HS-5 (cell line): ENCODE measurements at regions not wholly inside any gene's neighbourhood (a gene's known extent, or its start where the extent isn't known, plus 50 kb on each side); places are given as distances from the start of the nearest gene placed in this dataset.
A peak's percentile ranks its signal among the peaks of the same experiment; 100 is the strongest.
"Not testable (repeated sequence)": the region's sequence is repeated elsewhere in the genome, so short reads cannot be mapped to it uniquely, and the experiment has no call there.

Source experiments
- DNase-seq: peaks from one replicate; pipeline ENCODE4 v3.0.0-alpha.2; 2012; ENCODE audit warnings: low read depth

DNA sequence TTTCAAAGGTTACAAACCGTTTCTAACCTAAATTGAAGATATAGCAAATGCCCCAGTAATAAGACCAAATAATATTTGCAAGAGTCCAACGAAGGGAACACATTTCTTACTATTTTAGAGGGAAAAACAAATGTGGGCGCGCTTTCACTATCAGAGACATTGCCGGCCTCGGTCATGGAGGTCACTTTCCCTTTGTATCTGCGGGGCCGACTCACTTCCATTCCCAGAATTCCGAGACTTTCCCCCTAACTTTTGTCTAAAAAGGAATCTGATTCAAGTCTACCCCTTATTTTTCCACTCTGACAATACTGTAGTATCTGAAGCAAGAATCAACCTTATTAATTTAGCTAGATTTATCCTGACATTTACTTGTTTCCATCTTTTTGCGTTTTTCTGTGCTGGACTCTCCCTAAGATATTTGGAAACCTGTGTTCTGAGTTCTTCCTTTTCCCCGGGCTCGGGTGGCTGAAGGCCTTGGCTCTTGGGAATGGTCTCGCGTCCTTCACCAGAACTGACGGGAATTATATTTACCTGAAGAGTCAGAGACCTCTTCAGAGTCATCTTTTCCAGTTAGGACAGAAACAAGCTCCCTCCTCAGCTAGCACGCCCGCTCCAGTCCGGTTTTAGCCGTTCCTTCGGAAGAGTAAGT lies 71.8 kb upstream of the ZNF184 start:
- DNase-seq, result no peak

GRCh38 chr6:27544135-27544534 lies 71.2 kb upstream of the ZNF184 start:
- DNase-seq, result not testable (repeated sequence)

DNA sequence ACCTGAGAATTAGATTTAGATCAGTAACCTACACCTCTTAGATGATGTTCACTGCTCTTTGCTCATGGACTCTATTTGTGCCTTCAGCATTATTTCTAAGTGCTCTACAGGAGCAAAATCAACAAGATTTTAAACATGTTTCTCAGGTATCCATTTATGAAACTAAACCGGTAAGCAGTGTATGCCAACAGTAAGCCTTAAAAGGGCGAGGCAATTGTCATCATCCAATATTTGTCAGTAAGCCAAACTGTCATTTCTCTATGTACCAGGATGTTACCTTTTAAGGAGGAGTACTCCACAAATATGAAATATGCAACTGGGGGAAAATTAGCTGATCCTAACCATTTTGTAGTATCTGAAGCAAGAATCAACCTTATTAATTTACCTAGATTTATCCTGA lies 69.6 kb upstream of the ZNF184 start:
- DNase-seq, result no peak

- no peak for DNase-seq
Observed at GRCh38 chr6:27541933-27542297, 69.0 kb upstream of the ZNF184 start.

GRCh38 chr6:27541212-27541932 lies 68.5 kb upstream of the ZNF184 start:
- DNase-seq, result no peak

- DNase-seq, result no peak
Observed at GRCh38 chr6:27539551-27539950, 66.6 kb upstream of the ZNF184 start.

- DNase-seq, result peak; percentile 73
Observed at GRCh38 chr6:27532820-27533538, 60.1 kb upstream of the ZNF184 start.

GRCh38 chr6:27531772-27532459 lies 59.0 kb upstream of the ZNF184 start:
- DNase-seq, result no peak

DNA sequence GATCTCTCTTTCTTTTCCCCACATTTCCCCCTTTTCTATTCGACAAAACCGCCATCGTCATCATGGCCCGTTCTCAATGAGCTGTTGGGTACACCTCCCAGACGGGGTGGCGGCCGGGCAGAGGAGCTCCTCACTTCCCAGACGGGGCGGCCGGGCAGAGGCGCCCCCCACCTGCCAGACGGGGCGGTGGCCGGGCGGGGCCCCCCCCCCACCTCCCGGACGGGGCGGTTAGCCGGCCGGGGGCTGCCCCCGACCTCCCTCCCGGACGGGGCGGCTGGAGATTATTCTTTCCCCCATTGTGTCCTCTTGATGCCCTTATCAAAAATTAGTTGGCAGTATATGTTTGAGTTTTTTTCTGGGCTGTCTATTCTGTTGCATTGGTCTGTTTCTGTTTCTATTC lies 56.9 kb upstream of the ZNF184 start:
- DNase-seq, result not testable (repeated sequence)

- DNase-seq, result no peak
Observed at GRCh38 chr6:27528714-27529113, 55.8 kb upstream of the ZNF184 start.
